ENCODE measurements at regions not wholly inside any gene's neighbourhood (a gene's known extent, or its start where the extent isn't known, plus 50 kb on each side); places are given as distances from the start of the nearest gene placed in this dataset.
A peak's percentile ranks its signal among the peaks of the same experiment; 100 is the strongest.

- no peak for DNase-seq
These were observed 195.2 kb upstream of the C1QTNF7 start for GRCh38 chr4:15232366-15233263.

GRCh38 chr4:15233264-15233597, 194.6 kb upstream of the C1QTNF7 start:
- DNase-seq = no peak

GRCh38 chr4:15233626-15234025, 194.2 kb upstream of the C1QTNF7 start:
- DNase-seq = peak; percentile 29

GRCh38 chr4:15234116-15234855, 193.5 kb upstream of the C1QTNF7 start:
- no peak for DNase-seq

GRCh38 chr4:15234856-15235126, 193.0 kb upstream of the C1QTNF7 start:
- no peak for DNase-seq

- DNase-seq = no peak
These were observed 192.7 kb upstream of the C1QTNF7 start for GRCh38 chr4:15235135-15235534.

GRCh38 chr4:15237648-15238230, 190.1 kb upstream of the C1QTNF7 start:
- DNase-seq = no peak

- DNase-seq = peak; percentile 29
These were observed 189.1 kb upstream of the C1QTNF7 start for GRCh38 chr4:15238720-15239119.

- no peak for DNase-seq
These were observed 188.0 kb upstream of the C1QTNF7 start for GRCh38 chr4:15239866-15240265.

GRCh38 chr4:15240764-15241163, 187.1 kb upstream of the C1QTNF7 start:
- no peak for DNase-seq

- no peak for DNase-seq
These were observed 185.8 kb upstream of the C1QTNF7 start for GRCh38 chr4:15242021-15242420.

GRCh38 chr4:15244354-15244753, 183.5 kb upstream of the C1QTNF7 start:
- no peak for DNase-seq

GRCh38 chr4:15245006-15245530, 182.8 kb upstream of the C1QTNF7 start:
- no peak for DNase-seq

GRCh38 chr4:15250021-15250441, 177.8 kb upstream of the C1QTNF7 start:
- DNase-seq = no peak

GRCh38 chr4:15253349-15253748, 174.5 kb upstream of the C1QTNF7 start:
- DNase-seq = no peak

- no peak for DNase-seq
These were observed 173.5 kb upstream of the C1QTNF7 start for GRCh38 chr4:15254236-15254880.

- no peak for DNase-seq
These were observed 172.3 kb upstream of the C1QTNF7 start for GRCh38 chr4:15255537-15255936.

- no peak for DNase-seq
These were observed 167.1 kb upstream of the C1QTNF7 start for GRCh38 chr4:15260758-15261157.

GRCh38 chr4:15262396-15262795, 165.4 kb upstream of the C1QTNF7 start:
- DNase-seq = no peak

- DNase-seq = no peak
These were observed 157.6 kb upstream of the C1QTNF7 start for GRCh38 chr4:15270201-15270600.

GRCh38 chr4:15286041-15286440, 141.8 kb upstream of the C1QTNF7 start:
- no peak for DNase-seq

- no peak for DNase-seq
These were observed 136.7 kb upstream of the C1QTNF7 start for GRCh38 chr4:15291122-15291521.

- no peak for DNase-seq
These were observed 134.1 kb upstream of the C1QTNF7 start for GRCh38 chr4:15293711-15294110.

Measured in CD4-positive, alpha-beta T cell treated with Interleukin-17A for 1 hour (primary cell).